Suprapubic skin (tissue), 3 donors: ENCODE measurements at regions not wholly inside any gene's neighbourhood (a gene's known extent, or its start where the extent isn't known, plus 50 kb on each side); places are given as distances from the start of the nearest gene placed in this dataset.

ENCODE experiments used
- CTCF ChIP-seq, 2 donors: fragments of 200-600 bp in 1 of 2; fragments of 450-650 bp in 1 of 2; sonication (generic) in 1 of 2; IDR thresholded peaks; one replicate each; pipeline ENCODE4 v1.5.1; 2016 to 2019; ENCODE audit warnings: antibody characterized with exemption in 2 of 2, mild to moderate bottlenecking in 1 of 2, moderate library complexity in 1 of 2
- POLR2A ChIP-seq, 2 donors: fragments of 450-650 bp; IDR thresholded peaks; one replicate each; pipeline ENCODE4 v1.6.1; 2017; ENCODE audit warnings: antibody characterized with exemption in 2 of 2, mild to moderate bottlenecking in 2 of 2, moderate library complexity in 2 of 2

DNA sequence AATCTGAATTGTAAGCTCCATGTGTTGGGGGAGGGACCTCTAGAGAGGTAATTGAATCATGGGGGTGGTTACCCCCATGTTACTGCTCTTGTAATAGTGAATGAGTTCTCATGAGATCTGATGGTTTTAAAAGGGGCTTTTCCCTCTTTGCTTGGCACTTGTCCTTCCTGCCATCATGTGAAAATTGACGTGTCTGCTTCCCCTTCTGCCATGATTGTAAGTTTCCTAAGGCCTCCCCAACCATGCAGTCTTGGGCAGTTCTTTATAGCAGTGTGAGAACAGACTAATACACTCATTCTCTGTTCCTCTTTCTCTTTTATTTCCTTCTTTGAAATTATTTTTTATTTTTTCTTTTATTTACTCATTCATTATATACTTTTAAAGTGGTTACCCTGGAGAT, 239.4 kb downstream of the CSNK2A3 start:
- TF ChIP-seq POLR2A (IDR thresholded peaks at IDR 0.05) (no peak), CTCF (IDR thresholded peaks at IDR 0.05) (no peak)
